Activated T-cell treated with anti-CD3 and anti-CD28 coated beads, Interleukin-2, amount 50 U/mL, for 4 hours (primary cell): ENCODE measurements at regions not wholly inside any gene's neighbourhood (a gene's known extent, or its start where the extent isn't known, plus 50 kb on each side); places are given as distances from the start of the nearest gene placed in this dataset.
A peak's percentile ranks its signal among the peaks of the same experiment; 100 is the strongest.

ENCODE experiments used
- ATAC-seq, 2 donors: fragments of 200-7000 bp; cut with Tn5 transposase; one replicate each; pipeline ENCODE4 v1.10.0; 2021
- DNase-seq: peaks from one replicate; pipeline ENCODE4 v3.0.0-alpha.2; 2020
- H3K27me3 Mint-ChIP-seq: one replicate; pipeline ENCODE4 v1.8.0; 2021; ENCODE audit warnings: low read depth, mixed read lengths
- H3K36me3 Mint-ChIP-seq: one replicate; pipeline ENCODE4 v1.8.0; 2022; ENCODE audit warnings: mixed read lengths; ENCODE audit not compliant: insufficient read depth
- H3K4me1 Mint-ChIP-seq: one replicate; pipeline ENCODE4 v1.8.0; 2021; ENCODE audit warnings: low read depth, mixed read lengths
- H3K4me3 Mint-ChIP-seq: one replicate; pipeline ENCODE4 v1.8.0; 2021; ENCODE audit warnings: mild to moderate bottlenecking, moderate library complexity, mixed read lengths
- H3K9me3 Mint-ChIP-seq: one replicate; pipeline ENCODE4 v1.8.0; 2021; ENCODE audit warnings: mixed read lengths

DNA sequence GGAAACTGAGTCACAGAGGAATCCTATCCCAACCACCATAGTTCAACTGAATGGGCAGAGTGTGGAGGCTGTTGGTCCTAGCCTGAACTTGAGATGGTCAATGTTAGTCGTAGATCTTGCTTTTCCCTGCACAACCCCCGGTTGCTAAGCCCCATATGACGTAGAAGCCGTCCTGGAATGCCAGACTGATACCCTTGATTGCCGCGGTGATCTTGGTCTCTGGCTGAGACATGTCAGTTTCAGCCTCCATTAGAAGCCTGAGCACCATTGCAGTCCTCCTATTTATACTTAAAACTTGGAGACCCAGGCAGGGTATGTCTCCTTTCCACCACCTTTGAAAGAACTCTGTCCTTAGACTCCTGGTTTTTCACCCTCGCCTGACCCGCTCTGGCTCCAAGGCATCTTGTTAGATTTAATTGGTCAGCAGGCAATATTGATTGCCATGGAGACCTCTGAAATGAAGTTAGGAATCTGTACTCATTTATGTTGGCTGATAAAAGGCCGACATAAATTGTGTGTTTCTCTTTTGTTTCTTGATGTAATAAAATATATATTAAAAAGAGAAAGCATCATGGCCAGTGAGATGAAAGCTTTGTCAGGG is 53.4 kb downstream of the RPLP1 start:
- ATAC-seq = no peak
- no peak overlapping the region for H3K4me3 Mint-ChIP-seq
- DNase-seq = no peak
- no peaks in the 10 kb centered on the region for H3K9me3 Mint-ChIP-seq
- peaks cover 1% of the 10 kb centered on the region for H3K27me3 Mint-ChIP-seq
- H3K4me1 Mint-ChIP-seq = peaks cover 3% of the 10 kb centered on the region
- no peaks in the 10 kb centered on the region for H3K36me3 Mint-ChIP-seq

DNA sequence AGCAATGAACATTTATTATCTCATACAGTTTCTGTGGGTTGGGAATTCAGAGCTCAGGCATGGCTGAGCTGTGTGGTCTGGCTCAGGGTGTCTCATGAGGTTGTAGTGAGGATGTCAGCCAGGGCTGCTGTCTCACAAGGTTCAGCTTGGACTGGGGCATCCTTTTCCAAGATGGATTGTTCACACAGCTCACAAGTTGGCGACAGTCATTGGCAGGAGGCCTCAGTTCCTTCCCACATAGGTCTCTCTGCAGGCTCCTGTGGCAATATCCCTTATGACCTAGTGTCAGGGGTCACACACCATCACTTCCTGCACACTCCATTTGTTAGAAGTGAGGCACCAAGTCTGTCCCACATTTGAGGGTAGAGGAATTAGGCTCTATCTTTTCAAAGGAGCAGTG is 56.0 kb downstream of the RPLP1 start:
- H3K9me3 Mint-ChIP-seq = no peaks in the 10 kb centered on the region
- H3K27me3 Mint-ChIP-seq = peaks cover 10% of the 10 kb centered on the region
- DNase-seq (no peak), ATAC-seq (no peak)
- no peaks in the 10 kb centered on the region for H3K36me3 Mint-ChIP-seq
- H3K4me1 Mint-ChIP-seq = peaks cover 3% of the 10 kb centered on the region
- no peak overlapping the region for H3K4me3 Mint-ChIP-seq

DNA sequence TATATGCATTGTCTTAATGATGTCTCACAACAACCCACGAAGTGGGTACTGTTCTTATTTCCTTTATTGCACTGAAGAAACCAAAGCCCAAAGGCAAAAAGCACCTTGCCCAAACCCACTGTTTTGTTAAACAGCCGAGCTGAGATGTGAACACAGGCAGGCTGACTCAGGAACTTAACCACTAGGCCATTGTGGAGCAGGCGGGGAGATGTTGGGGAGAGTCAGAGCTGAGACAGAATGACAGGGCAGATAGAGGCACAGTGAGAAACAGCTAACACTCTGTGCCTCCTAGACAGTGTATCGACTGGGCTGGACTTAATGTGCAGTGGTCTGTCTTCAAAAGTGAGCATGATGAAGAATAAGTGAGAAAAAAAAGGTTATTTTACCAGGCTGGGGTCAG is 56.5 kb downstream of the RPLP1 start:
- peak; percentile 51 to 66 for ATAC-seq
- Mint-ChIP-seq H3K9me3 (no peaks in the 10 kb centered on the region), H3K4me3 (no peak overlapping the region), H3K27me3 (peaks cover 10% of the 10 kb centered on the region), H3K4me1 (peaks cover 3% of the 10 kb centered on the region), H3K36me3 (no peaks in the 10 kb centered on the region)
- DNase-seq = no peak

DNA sequence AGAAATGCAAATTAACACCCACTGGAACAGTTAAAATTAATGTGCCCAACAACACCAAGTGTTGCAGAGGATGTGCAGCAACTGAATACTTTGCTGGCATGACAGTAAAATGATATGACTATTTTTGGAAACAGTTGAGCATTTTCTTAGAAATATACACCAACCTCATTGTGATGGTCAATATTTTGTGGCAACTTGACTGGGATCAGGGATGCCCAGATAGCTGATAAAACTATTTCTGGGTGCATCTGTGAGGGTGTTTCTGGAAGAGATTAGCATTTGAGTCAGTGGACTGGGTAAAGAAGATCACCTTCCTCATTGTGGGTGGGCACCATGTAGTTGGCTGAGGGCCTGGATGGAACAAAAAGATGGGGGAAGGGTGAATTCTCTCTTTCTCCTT is 57.9 kb downstream of the RPLP1 start:
- Mint-ChIP-seq H3K4me3 (no peak overlapping the region), H3K4me1 (peaks cover 3% of the 10 kb centered on the region), H3K36me3 (no peaks in the 10 kb centered on the region), H3K9me3 (no peaks in the 10 kb centered on the region), H3K27me3 (peaks cover 14% of the 10 kb centered on the region)
- DNase-seq (no peak), ATAC-seq (no peak)

DNA sequence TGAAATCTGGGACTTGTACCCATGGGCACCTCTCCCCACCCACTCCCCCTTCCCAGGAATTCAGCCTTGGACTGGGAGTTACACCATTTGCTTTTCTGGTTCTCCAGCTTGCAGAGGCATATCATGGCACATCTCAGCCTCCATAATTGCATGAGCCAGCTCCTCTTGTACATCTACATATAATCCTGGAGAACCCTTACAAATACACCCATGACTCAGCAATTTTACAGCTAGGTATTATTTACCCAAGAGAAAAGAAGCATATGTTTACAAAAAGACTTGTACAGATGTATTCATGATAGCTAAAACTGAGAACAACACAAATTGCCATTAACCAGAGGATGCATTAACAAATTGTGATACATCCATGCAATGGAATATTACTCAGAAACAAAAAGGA is 58.4 kb downstream of the RPLP1 start:
- H3K9me3 Mint-ChIP-seq = no peaks in the 10 kb centered on the region
- no peak for ATAC-seq

DNA sequence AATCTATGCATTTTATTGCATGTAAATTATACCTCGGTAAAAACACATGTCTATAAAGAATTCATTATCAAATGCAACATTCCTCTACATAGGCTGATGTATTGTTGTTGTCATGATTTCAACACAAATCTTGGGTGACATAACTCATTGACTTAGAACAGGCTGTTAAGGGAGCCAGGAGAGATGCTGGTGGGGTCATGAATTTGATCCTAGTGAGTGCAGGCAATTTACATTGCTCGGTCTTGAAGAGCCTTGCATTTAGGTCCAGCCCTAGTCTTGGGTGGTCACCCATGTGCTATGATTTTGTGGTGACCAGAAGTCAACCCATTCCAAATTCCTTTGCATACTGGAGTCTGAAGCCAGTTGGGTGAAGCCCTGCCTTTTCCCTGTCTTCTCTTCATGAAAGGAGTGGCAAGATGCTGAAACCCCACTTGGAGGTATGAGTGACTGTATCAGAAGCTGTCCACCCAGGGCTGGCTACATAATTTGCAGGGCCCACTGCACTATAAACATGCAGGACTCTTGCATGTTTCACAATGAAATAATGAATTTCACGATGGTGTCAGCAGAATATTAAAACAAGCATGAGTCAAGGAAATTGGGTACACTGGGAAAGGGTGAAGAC is 59.2 kb downstream of the RPLP1 start:
- H3K4me3 Mint-ChIP-seq = no peak overlapping the region
- no peaks in the 10 kb centered on the region for H3K36me3 Mint-ChIP-seq
- peaks cover 13% of the 10 kb centered on the region for H3K27me3 Mint-ChIP-seq
- no peaks in the 10 kb centered on the region for H3K9me3 Mint-ChIP-seq
- DNase-seq (no peak), ATAC-seq (no peak)
- peaks cover 3% of the 10 kb centered on the region for H3K4me1 Mint-ChIP-seq

More for the DNA sequence above, 58.4 kb downstream of the RPLP1 start:
- no peaks in the 10 kb centered on the region for H3K36me3 Mint-ChIP-seq
- DNase-seq = no peak
- H3K4me1 Mint-ChIP-seq = peaks cover 3% of the 10 kb centered on the region
- no peak overlapping the region for H3K4me3 Mint-ChIP-seq
- peaks cover 12% of the 10 kb centered on the region for H3K27me3 Mint-ChIP-seq

DNA sequence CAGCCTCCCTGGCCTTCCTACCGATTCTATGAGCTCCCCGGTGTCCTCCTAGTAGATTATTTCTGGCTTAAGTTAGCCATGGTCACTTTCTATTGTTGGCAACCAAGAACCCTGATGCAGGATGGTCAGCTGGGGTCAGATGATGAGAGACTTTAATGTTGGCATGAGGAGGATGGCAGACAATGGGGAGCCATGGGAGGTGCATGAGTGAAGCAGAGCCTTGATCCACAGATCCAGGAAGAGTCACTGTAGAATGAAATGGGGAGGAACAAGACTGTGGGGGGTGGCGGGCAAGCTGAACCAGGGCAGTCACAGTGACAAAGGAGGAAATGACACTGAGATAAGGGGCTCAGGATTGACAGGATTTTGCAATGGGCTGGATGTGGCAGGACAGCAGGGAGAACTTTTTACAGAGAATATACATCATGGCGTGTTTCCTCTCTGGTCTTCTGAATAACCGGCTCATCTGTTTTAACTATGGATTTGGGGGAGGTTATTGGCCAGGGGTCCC is 60.9 kb downstream of the RPLP1 start:
- Mint-ChIP-seq H3K9me3 (no peaks in the 10 kb centered on the region), H3K4me3 (no peak overlapping the region), H3K4me1 (peaks cover 3% of the 10 kb centered on the region), H3K27me3 (peaks cover 17% of the 10 kb centered on the region), H3K36me3 (no peaks in the 10 kb centered on the region)
- no peak for DNase-seq
- no peak for ATAC-seq

DNA sequence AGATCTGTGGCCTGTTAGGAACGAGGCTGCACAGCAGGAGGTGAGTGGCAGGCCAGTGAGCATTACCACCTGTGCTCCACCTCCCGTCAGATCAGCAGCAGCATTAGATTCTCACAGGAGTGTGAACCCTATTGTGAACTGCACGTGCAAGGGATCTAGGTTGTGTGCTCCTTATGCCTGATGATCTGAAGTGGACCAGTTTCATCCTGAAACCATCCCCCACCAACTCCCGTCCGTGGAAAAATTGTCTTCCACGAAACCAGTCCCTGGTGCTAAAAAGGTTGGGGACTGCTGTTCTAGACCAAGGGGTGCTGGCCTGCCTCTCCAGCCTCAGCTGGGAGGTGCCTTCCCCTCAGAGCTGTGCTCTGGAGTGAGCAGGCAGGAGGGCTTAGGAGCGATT is 61.4 kb downstream of the RPLP1 start:
- no peak for ATAC-seq
- Mint-ChIP-seq H3K27me3 (peaks cover 17% of the 10 kb centered on the region), H3K9me3 (no peaks in the 10 kb centered on the region), H3K4me3 (no peak overlapping the region), H3K4me1 (peaks cover 3% of the 10 kb centered on the region), H3K36me3 (no peaks in the 10 kb centered on the region)
- no peak for DNase-seq

DNA sequence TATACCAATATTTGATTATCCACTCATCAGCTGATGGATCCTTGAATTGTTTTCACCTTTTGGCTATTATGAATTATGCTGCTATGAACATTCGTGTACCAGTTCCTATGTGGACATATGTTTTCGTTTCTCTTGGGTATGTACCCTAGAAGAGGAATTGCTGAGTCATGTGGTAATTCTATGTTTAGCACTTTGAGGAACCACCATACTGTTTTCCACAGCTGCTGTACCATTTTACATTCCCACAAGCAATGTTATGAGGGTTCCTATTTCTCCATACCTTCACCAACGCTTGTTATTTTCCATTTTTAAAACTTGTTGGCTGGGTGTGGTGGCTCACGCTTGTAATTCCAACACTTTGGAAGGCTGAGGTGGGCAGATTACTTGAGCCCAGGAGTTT is 62.9 kb downstream of the RPLP1 start:
- no peaks in the 10 kb centered on the region for H3K9me3 Mint-ChIP-seq
- H3K27me3 Mint-ChIP-seq = peaks cover 17% of the 10 kb centered on the region
- ATAC-seq (no peak), DNase-seq (no peak)
- H3K4me1 Mint-ChIP-seq = no peaks in the 10 kb centered on the region
- H3K36me3 Mint-ChIP-seq = no peaks in the 10 kb centered on the region
- H3K4me3 Mint-ChIP-seq = no peak overlapping the region

DNA sequence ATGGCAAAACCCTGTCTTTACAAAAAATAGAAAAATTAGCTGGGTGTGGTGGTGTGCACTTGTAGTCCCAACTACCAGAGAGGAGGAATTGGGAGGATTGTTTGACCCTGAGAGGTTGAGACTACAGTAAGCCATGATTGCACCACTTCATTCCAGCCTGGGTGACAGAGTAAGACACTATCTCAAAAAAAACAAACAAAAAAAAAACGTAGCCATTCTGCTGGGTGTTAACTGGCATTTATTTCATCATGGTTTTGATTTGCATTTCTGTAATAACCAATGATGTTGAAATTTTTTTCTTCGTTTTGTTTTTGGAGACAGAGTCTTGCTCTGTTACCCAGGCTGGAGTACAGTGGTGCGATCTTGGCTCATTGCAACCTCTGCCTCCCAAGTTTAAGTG is 63.3 kb downstream of the RPLP1 start:
- ATAC-seq (no peak), DNase-seq (no peak)
- peaks cover 17% of the 10 kb centered on the region for H3K27me3 Mint-ChIP-seq
- H3K4me1 Mint-ChIP-seq = no peaks in the 10 kb centered on the region
- H3K36me3 Mint-ChIP-seq = no peaks in the 10 kb centered on the region
- no peak overlapping the region for H3K4me3 Mint-ChIP-seq
- no peaks in the 10 kb centered on the region for H3K9me3 Mint-ChIP-seq

DNA sequence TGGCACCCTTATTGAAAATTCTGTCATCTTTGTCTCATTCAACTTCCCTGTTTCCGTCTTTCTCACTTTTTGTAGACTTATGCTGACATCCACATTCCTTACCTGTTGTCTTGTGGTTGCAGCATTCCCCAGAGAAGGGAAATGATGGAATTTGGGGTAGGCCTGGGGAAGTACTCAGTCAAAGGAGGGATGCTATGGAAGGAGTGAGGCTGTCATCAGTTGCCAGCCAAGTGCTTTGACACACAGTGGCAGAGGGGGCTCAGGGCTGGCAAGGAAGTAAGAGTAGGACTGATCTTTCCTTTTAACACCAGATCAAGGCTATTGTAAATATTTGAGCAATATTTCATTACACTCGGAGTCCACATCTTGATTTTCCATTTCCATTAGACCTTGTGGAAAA is 64.4 kb downstream of the RPLP1 start:
- no peak for DNase-seq
- Mint-ChIP-seq H3K9me3 (no peaks in the 10 kb centered on the region), H3K4me3 (no peak overlapping the region), H3K27me3 (peaks cover 17% of the 10 kb centered on the region), H3K36me3 (no peaks in the 10 kb centered on the region), H3K4me1 (no peaks in the 10 kb centered on the region)
- ATAC-seq = no peak

DNA sequence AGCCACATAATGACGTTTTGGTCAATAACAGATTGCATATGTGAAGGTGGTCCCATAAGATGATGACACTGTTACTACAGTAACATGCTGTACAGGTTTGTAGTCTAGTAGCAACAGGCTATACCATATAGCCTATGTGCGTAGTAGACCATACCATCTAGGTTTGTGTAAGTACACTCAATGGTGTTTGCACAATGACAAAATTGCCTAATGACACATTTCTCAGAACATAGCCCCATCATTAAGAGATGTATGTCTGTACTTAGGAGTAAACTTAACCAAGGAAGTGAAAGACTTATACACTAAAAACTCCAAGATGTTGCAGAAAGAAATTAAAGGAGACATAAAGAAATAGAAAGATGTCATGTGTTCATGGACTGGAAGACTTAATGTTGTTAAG is 66.2 kb downstream of the RPLP1 start:
- no peak overlapping the region for H3K4me3 Mint-ChIP-seq
- peaks cover 8% of the 10 kb centered on the region for H3K27me3 Mint-ChIP-seq
- no peaks in the 10 kb centered on the region for H3K9me3 Mint-ChIP-seq
- no peak for ATAC-seq
- no peak for DNase-seq
- no peaks in the 10 kb centered on the region for H3K36me3 Mint-ChIP-seq
- H3K4me1 Mint-ChIP-seq = peaks cover 3% of the 10 kb centered on the region

DNA sequence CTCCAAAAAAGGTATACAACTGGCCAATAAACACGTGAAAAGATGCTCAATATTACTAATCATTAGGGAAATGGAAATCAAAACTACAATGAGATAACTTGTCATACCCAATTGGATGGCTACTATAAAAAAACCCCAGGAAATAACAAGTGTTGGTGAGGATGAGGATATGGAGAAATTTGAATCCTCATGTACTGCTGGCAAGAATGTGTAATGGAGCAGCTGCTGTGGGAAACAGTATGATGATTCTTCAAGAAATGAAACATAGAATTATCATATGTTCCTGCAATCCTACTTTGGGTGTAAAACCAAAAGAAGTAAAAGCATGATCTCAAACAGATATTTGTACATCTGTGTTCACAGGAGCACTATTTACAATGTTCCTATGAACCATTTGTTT is 67.4 kb downstream of the RPLP1 start:
- Mint-ChIP-seq H3K27me3 (peaks cover 4% of the 10 kb centered on the region), H3K4me1 (peaks cover 3% of the 10 kb centered on the region), H3K4me3 (no peak overlapping the region), H3K9me3 (no peaks in the 10 kb centered on the region), H3K36me3 (no peaks in the 10 kb centered on the region)
- DNase-seq (no peak), ATAC-seq (no peak)

DNA sequence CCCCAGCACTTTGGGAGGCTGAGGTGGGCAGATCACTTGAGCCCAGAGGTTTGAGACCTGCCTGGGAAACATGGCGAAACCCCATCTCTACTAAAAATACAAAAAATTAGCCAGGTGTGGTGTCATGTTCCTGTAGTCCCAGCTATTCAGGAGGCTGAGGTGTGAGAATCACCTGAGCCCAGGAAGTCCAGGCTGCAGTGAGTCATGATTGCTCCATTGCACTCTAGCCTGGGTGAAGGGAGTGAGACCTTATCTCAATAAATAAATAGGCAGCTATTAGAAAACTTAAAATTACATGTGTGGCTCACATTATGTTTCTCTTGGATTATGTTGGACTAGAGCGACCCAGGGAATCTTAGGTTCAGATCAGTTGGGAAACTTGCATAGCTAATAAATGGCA is 69.7 kb downstream of the RPLP1 start:
- DNase-seq (no peak), ATAC-seq (no peak)
- H3K27me3 Mint-ChIP-seq = no peaks in the 10 kb centered on the region
- no peak overlapping the region for H3K4me3 Mint-ChIP-seq
- H3K36me3 Mint-ChIP-seq = no peaks in the 10 kb centered on the region
- no peaks in the 10 kb centered on the region for H3K9me3 Mint-ChIP-seq
- H3K4me1 Mint-ChIP-seq = peaks cover 3% of the 10 kb centered on the region
